GM18858 (cell line): ENCODE measurements at regions not wholly inside any gene's neighbourhood (a gene's known extent, or its start where the extent isn't known, plus 50 kb on each side); places are given as distances from the start of the nearest gene placed in this dataset.

Source experiments
- ATAC-seq: cut with Tn5 transposase; IDR thresholded peaks from one replicate; pipeline ENCODE4 v1.9.1; 2021; ENCODE audit not compliant: unreplicated experiment

DNA sequence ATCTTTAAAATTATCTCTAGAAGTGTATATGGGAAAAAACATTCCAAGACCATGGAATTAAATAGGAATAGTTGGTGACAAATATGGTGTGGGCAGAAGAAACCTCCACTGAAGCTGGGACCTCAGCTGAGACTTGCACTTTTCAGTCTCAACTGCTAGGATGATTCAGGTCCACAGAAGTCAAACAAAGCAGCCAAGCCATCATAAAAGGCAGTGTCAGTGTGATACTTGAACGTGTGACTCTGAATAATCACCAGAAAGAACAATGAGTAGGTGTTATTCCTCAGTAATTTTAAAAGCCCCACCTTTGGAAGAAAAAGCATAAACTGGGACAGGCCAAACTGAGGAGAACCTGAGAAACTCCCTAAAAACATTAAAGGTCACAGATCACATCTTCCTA, 90.7 kb downstream of the ZNF281 start:
- ATAC-seq, result no peak

DNA sequence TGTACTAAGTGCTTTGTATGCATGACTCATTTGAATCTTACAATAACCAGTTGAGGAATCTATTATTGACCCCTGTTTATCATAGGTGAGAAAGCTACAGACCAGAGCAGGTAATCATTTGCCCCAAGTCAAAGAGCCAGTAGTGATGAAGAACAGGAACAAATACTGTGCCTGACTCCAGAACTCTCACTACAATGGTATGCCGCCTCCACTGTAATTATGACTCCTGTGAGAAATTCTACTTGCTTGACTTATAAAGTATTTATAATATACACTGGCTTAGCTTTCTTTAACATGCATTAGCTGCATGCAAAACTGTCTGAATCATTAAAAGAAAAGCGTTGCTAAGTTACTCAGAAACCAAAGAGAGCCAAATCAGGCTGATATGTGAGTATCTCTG, 92.6 kb downstream of the ZNF281 start:
- ATAC-seq, result no peak

GRCh38 chr1:200316148-200316803, 93.6 kb downstream of the ZNF281 start:
- no peak for ATAC-seq

- ATAC-seq, result no peak
These were observed 95.6 kb downstream of the ZNF281 start for GRCh38 chr1:200314085-200314750.

DNA sequence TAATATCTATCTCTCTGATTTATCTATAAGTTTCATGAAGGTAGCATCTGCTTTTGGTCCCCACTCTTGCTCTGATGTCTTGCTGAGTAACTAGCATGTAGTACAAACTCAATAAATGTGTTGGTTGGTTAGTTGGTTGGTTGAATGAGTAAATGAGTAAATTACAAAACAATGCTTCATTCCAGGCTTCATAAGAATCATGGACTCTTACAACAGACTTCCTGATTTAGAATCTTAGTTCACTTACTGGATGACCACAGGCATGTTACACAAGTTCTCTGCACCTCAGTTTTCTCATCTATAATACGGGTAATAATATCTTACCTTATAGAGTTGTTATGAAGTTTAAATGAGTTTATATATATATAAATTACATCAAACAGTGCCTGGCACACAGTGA, 98.6 kb downstream of the ZNF281 start:
- no peak for ATAC-seq

DNA sequence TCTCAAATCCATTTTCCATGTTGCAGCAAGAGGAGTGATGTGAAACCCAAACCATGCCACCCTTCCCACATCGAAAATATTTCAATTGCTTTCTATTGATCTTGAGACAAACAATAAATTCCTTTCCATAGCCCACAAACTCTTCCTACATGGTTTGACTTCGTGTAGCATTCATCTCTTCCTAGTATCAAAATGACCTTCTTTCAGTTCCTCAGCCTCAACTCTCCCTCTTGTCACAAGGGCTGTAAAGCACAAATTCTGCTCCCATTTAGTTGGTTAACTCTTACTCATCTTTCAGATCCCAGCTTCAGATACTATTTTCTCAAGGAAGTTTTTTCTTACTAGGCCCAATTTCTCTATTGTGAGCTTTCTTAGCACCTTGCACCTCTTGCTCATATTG, 99.0 kb downstream of the ZNF281 start:
- ATAC-seq, result no peak

- ATAC-seq, result no peak
These were observed 102.1 kb downstream of the ZNF281 start for GRCh38 chr1:200307755-200308066.

DNA sequence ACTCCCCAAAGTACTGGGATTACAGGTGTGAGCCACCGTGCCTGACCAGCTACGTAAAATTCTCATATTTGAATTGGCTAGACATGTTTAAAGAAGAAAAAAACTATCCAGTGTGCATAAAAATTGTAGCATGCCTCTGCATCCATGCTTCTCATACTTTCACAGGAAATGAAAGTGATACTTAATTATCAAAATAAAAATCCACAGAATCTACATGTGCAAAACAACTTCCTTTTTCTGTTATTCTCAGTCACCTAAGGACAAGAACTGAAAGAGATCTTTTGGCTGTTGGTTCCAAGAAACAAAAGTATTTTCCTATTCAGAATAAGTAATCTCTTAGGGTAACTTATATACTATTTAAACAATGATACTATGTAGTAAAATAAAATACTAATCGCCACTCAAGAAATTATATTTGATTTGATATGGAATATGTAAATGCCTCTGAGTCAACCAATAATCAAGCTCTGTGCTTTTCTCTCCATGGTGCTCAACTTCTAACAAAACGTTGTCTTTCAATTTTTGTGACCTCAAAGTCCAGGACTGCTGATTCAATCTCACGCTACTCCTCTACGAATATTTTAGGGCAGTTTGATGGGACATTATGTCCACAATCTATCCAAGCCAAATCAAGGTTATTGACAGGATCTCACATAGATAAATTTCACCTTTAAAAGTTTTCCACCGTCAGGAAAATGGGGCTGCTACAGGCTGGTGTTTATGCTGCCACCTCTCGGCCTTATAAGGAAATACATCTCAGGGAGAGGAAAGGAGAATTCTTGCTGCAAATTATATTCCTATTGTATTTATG, 102.7 kb downstream of the ZNF281 start:
- peak; percentile 71 for ATAC-seq

DNA sequence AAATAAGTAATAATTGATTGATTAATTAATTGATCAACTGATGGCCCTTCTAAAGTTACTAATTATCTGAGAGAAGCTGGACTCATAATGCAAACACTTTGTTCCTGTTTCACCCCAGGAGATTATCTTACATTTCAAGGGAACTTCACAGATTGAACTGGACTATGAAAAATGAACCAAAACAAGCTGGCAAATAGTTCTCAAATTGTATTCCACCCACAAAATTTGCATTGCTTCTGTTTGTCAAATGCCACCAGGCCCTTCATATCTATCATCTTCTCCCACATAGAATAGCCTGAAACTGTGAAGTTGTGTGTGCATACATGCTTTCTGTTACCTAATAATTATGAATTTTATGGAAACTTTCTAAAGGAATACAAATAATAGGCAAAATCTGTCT, 104.0 kb downstream of the ZNF281 start:
- ATAC-seq, result no peak

DNA sequence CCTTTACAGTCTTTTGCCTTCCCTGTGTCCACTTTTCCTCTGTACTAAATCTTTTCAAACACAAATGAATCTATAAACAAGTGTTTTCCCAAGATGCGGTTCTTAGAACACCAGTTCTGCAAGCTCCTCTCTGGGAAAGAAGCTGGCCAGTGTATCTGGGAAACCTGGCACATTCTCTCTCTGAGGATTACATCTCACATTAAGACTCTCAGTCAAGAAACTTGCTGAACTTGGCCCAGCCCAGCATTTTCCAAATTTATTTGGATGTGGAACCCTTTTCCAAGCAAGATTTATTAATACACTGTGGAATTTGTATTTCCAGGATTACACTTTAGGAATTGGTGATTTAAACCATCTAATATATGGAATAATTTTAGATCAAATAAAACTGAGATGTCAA, 105.7 kb downstream of the ZNF281 start:
- ATAC-seq, result no peak

- no peak for ATAC-seq
These were observed 106.9 kb downstream of the ZNF281 start for GRCh38 chr1:200302921-200303290.

DNA sequence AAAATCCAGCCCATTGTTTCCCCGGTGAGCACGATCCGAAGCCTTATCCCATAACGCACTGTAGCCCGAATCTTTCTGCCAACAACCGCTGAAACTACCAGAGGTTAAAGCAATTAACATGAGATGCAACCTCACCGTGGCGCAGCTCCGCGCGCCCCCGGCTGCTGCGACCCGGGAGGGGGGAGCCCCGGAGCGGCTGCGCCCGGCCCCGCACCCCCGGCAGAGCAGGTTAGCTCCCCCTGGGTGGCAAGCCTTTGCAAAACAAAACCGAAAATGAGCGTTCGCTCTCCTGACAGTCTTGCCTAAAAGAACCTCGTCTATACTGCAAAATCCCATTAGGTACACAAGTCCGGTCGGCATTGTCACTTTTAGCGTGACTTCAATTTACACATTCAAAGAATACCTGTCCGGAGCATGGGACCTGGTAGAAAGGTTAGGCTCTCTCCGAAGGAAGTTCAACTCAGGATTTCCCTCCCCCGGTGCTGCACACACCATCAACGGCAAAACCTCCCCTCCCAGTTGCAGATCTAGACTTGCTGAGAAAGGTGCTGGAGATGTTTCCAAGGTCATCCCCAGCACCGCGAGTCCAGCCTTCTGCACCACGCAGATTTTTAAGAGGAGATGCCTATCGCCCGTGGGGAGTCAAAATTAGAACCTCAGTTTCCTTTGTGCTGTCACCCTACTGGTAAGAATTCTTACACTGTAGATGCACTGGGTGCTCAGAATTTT, 107.5 kb downstream of the ZNF281 start:
- peak; percentile 55 for ATAC-seq

DNA sequence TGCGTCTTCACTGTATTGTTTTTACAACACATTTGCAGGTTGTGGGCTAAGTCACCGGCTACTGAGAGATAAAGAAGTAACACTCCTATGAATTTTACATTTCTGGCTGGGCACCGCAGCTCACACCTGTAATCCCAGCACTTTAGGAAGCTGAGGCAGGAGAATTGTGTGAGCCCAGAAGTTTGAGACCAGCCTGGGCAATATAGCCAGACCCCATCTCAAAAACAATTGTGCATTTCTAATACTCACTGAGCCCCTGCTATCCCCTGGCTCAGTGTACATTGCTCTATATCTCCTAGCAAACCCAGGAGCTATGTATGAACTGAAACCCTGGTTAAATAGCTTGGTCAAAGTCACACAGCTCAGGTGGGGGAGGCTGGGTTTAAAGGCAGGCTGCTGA, 108.7 kb downstream of the ZNF281 start:
- ATAC-seq, result no peak

GRCh38 chr1:200299571-200299970, 110.3 kb downstream of the ZNF281 start:
- ATAC-seq, result no peak

DNA sequence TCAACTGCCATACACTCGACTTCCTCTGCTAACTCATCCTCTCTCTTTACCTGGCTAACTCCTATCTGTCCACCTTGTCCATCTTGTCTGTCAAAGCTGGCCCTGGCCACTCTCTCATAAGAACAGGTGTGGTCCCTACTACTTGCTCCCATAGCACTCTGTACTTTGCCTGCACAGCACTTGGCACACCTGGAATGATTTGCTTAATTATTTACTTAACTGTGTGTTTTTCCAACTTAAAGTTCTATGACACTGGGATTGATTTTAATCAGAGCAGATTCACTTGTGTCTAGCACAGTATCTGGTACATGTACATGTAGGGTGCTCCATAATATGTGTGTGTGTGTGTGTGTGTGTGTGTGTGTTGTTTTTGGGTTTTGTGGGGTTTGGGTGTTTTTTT, 111.6 kb downstream of the ZNF281 start:
- ATAC-seq, result no peak

DNA sequence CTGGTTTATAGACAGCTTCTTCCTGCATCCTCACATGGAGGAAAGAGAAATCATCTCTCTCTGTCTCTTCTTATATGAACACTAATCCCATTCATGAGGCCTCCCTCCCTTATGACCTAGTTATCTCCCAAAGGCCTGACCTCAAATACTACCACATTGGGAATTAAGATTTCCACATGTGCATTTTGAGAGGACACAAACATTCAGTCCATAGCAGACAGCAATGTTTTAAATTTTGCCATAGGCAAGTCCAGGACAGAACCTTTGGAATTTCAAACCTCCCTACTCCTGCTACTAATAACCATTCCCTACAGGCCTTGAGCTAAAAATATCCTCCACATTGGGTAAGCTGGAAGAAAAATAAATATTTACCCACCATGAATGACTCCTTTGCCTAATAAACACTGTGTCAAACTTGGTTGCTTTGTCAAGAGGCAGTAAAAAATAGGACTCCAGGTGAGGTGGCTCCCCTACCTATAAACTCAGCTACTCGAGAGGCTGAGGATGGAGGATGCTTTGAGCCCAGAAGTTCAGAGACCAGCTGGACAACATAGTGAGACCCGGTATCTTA, 113.7 kb downstream of the ZNF281 start:
- no peak for ATAC-seq

GRCh38 chr1:200294241-200294640, 115.6 kb downstream of the ZNF281 start:
- ATAC-seq, result no peak

GRCh38 chr1:200292699-200293098, 117.1 kb downstream of the ZNF281 start:
- ATAC-seq, result no peak

DNA sequence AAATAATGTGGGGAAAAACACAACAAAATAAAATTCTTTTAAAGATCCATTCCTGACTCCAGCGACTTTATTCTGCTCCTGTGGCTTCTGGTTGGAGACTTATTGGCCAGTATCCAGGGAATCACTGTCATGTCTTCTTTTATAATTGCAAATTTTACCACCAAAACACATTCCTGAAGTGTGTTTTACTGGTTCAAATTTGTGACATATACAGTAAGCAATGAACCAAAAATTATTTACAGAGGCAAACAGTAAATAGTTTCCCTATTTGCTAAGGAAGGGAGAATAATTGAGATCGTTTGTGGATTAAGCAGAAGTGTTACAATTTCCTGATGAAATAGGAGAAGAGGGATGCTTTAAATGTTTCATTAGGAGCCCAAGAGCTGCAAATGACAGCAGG, 118.7 kb downstream of the ZNF281 start:
- no peak for ATAC-seq

DNA sequence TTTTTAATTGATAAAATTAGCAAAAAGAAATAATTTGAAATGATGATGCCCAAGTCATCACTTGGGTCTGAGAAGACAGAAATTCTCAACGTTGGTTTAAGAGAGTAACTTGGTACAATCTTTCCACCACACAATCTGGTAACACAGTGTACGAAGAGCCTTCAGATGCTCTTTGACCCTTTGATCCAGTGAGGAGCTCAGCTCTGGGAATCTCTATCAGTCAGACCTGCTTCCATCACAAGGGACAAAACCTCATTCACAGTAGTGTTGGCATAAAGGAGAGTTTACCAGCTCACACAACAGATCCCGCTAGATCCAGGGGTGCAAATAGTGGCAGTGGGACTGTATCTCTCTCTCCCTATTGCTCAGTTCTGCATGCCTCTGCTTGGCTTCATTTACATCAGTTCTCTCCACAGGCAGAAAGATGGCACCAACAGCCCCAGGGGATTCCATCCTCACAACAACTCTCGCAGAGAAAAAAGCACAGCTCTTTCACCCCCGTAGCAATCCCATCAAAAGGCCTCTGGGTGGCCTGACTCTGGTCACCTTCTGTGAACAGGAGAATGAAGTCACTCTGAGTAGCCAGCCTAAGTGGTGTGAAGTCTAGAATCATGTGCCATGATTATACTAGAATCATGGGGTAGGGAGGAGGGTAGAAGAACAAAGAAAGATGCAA, 119.7 kb downstream of the ZNF281 start:
- no peak for ATAC-seq

GRCh38 chr1:200288226-200288625, 121.6 kb downstream of the ZNF281 start:
- ATAC-seq, result no peak
